ENCODE measurements at regions not wholly inside any gene's neighbourhood (a gene's known extent, or its start where the extent isn't known, plus 50 kb on each side); places are given as distances from the start of the nearest gene placed in this dataset.
A peak's percentile ranks its signal among the peaks of the same experiment; 100 is the strongest.

- Histone ChIP-seq H3K27ac (peak overlapping the region; percentile 53 to 69), H3K4me1 (peaks cover 0 to 29% of the 10 kb centered on the region in 2 donors), H3K9me3 (no peaks in the 10 kb centered on the region), H3K27me3 (no peaks in the 10 kb centered on the region), H3K36me3 (no peaks in the 10 kb centered on the region), H3K4me3 (no peak overlapping the region)
- no peak for DNase-seq (ENCODE audit: low spot score)
- TF ChIP-seq CTCF (IDR thresholded peaks at IDR 0.05): no peak
Observed at GRCh38 chr20:53678315-53678989, 84.8 kb upstream of the ZNF217 start.

- no peak for DNase-seq (ENCODE audit: low spot score)
- Histone ChIP-seq H3K27me3 (no peaks in the 10 kb centered on the region), H3K36me3 (no peaks in the 10 kb centered on the region), H3K4me3 (no peak overlapping the region), H3K27ac (peak overlapping the region; percentile 53 to 69), H3K9me3 (no peaks in the 10 kb centered on the region), H3K4me1 (peaks cover 0 to 29% of the 10 kb centered on the region in 2 donors)
- no peak for TF ChIP-seq CTCF (IDR thresholded peaks at IDR 0.05)
Observed at GRCh38 chr20:53677447-53678314, 84.0 kb upstream of the ZNF217 start.

GRCh38 chr20:53676987-53677386 is 83.3 kb upstream of the ZNF217 start:
- peaks cover 0 to 29% of the 10 kb centered on the region in 2 donors for H3K4me1 ChIP-seq
- no peaks in the 10 kb centered on the region for H3K36me3 ChIP-seq
- TF ChIP-seq CTCF (IDR thresholded peaks at IDR 0.05): no peak
- H3K27me3 ChIP-seq: no peaks in the 10 kb centered on the region
- no peak overlapping the region for H3K27ac ChIP-seq
- no peak for DNase-seq (ENCODE audit: low spot score)
- H3K4me3 ChIP-seq: no peak overlapping the region
- H3K9me3 ChIP-seq: no peaks in the 10 kb centered on the region

- Histone ChIP-seq H3K4me1 (peaks cover 0 to 29% of the 10 kb centered on the region in 2 donors), H3K27me3 (no peaks in the 10 kb centered on the region), H3K9me3 (no peaks in the 10 kb centered on the region), H3K36me3 (no peaks in the 10 kb centered on the region), H3K4me3 (no peak overlapping the region), H3K27ac (no peak overlapping the region)
- no peak for TF ChIP-seq CTCF (IDR thresholded peaks at IDR 0.05)
- DNase-seq (ENCODE audit: low spot score): no peak
Observed at GRCh38 chr20:53676519-53676822, 82.8 kb upstream of the ZNF217 start.

GRCh38 chr20:53672484-53673129 is 79.0 kb upstream of the ZNF217 start:
- Histone ChIP-seq H3K27me3 (no peaks in the 10 kb centered on the region), H3K4me3 (no peak overlapping the region), H3K4me1 (peaks cover 0 to 2% of the 10 kb centered on the region in 2 donors), H3K9me3 (no peaks in the 10 kb centered on the region), H3K36me3 (no peaks in the 10 kb centered on the region), H3K27ac (no peak overlapping the region)
- TF ChIP-seq CTCF (IDR thresholded peaks at IDR 0.05): no peak
- no peak for DNase-seq (ENCODE audit: low spot score)

Measured in right atrium auricular region (tissue), 2 donors.